Testis (tissue), 2 donors: ENCODE measurements at regions not wholly inside any gene's neighbourhood (a gene's known extent, or its start where the extent isn't known, plus 50 kb on each side); places are given as distances from the start of the nearest gene placed in this dataset.

Source experiments
- DNase-seq: peaks from one replicate; pipeline ENCODE4 v3.0.0-alpha.2; 2019
- H3K27ac ChIP-seq, 2 donors: fragments of 200-600 bp; sonication (generic); one replicate each; pipeline ENCODE4 v1.5.1; 2019
- H3K27me3 ChIP-seq: fragments of 200-600 bp; sonication (generic); one replicate; pipeline ENCODE4 v1.5.1; 2019
- H3K36me3 ChIP-seq: fragments of 200-600 bp; sonication (generic); one replicate; pipeline ENCODE4 v1.5.1; 2017; ENCODE audit warnings: low read depth; ENCODE audit errors: missing control alignments
- H3K4me1 ChIP-seq: fragments of 200-600 bp; sonication (generic); one replicate; pipeline ENCODE4 v1.5.1; 2019
- H3K4me3 ChIP-seq, 2 donors: fragments of 200-600 bp; sonication (generic); one replicate each; pipeline ENCODE4 v1.5.1; 2017 to 2019
- H3K9me3 ChIP-seq: fragments of 200-600 bp; sonication (generic); one replicate; pipeline ENCODE4 v1.5.1; 2017
- POLR2A ChIP-seq: fragments of 450-650 bp; IDR thresholded peaks from one replicate; pipeline ENCODE4 v1.6.1; 2017; ENCODE audit warnings: antibody characterized with exemption, mild to moderate bottlenecking, moderate library complexity
- WGBS, 2 donors: methylation state at CpG; one replicate each; pipeline ENCODE4 v1.1.5; 2018; 5-methylcytosine and 5-hydroxymethylcytosine counted together
- intact Hi-C: fragments of 100-400 bp; cut with DNase I; formaldehyde crosslinking; loops from one replicate; pipeline ENCODE4 v1.15.1; 2023; ENCODE audit warnings: low total_unique reads
- TF ChIP-seq, protein P1 (sequence below), 3 experiments: fragments of 450-650 bp in 2 of 3; fragments of 200-600 bp in 1 of 3; sonication (generic) in 1 of 3; IDR thresholded peaks; one replicate each; pipeline ENCODE4 v1.5.1; 2016 to 2019; ENCODE audit warnings: antibody characterized with exemption in 3 of 3, mild to moderate bottlenecking in 2 of 3, moderate library complexity in 1 of 3

- Histone ChIP-seq H3K9me3 (no peaks in the 10 kb centered on the region), H3K36me3 (no peaks in the 10 kb centered on the region), H3K4me1 (no peaks in the 10 kb centered on the region), H3K27ac (no peak overlapping the region), H3K27me3 (no peaks in the 10 kb centered on the region), H3K4me3 (no peak overlapping the region)
- 86 to 93% methylated on average over 1 of the region's 1 CpG for WGBS, 2 donors
- TF ChIP-seq, protein P1, sequence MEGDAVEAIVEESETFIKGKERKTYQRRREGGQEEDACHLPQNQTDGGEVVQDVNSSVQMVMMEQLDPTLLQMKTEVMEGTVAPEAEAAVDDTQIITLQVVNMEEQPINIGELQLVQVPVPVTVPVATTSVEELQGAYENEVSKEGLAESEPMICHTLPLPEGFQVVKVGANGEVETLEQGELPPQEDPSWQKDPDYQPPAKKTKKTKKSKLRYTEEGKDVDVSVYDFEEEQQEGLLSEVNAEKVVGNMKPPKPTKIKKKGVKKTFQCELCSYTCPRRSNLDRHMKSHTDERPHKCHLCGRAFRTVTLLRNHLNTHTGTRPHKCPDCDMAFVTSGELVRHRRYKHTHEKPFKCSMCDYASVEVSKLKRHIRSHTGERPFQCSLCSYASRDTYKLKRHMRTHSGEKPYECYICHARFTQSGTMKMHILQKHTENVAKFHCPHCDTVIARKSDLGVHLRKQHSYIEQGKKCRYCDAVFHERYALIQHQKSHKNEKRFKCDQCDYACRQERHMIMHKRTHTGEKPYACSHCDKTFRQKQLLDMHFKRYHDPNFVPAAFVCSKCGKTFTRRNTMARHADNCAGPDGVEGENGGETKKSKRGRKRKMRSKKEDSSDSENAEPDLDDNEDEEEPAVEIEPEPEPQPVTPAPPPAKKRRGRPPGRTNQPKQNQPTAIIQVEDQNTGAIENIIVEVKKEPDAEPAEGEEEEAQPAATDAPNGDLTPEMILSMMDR (IDR thresholded peaks at IDR 0.05), result no peak
- TF ChIP-seq POLR2A, result no peak
- intact Hi-C loops, result no loop called here
- no peak for DNase-seq
These were observed 99.9 kb upstream of the PAX6 start for GRCh38 chr11:31910950-31911576.

DNA sequence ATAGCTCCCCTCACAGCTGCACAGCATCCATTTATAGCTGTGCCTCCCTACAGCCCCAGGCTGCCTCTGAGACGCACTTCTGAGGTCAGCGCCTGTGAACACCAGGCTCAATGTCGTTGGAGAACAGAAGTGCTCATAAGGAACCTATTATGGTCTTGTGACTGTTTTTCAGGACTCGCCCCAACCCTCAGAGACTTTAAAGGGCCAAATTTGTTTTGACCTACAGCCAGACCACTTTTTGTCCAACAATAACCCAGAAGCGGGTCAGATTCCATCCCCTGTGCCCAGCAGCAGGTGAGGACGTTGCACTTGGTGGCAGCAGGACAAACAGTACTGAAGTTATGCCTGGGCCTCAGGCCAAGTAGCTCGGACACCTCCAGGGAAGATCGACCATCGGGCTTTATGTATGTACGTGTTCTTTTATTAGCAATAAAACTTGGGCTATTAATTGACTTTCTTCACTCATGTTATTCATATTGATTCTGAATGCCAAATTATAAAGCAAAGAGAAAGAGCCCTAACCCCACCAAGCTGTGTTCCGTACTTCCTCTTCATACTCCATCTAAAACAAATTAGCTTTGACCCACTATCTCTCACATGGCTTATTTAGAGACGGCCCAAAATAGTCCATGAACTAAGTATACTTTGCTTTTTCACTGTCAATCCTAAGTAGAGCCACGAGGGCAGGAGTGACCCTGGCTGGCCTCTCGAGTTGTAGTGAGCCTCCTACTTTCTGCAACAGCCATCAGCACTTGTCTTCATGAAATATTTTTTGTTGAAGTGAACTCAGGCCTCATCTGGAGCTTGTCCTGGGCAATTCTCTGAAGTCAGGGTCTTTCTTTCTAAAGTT, 92.3 kb upstream of the PAX6 start:
- 70 to 76% methylated on average over 14 of the region's 14 CpGs for WGBS, 2 donors
- no peak for DNase-seq
- intact Hi-C loops, result no loop called here
- Histone ChIP-seq H3K36me3 (no peaks in the 10 kb centered on the region), H3K27me3 (no peaks in the 10 kb centered on the region), H3K4me1 (no peaks in the 10 kb centered on the region), H3K4me3 (no peak overlapping the region), H3K9me3 (no peaks in the 10 kb centered on the region), H3K27ac (no peak overlapping the region)
- TF ChIP-seq, protein P1 (IDR thresholded peaks at IDR 0.05), result no peak
- TF ChIP-seq POLR2A, result no peak

DNA sequence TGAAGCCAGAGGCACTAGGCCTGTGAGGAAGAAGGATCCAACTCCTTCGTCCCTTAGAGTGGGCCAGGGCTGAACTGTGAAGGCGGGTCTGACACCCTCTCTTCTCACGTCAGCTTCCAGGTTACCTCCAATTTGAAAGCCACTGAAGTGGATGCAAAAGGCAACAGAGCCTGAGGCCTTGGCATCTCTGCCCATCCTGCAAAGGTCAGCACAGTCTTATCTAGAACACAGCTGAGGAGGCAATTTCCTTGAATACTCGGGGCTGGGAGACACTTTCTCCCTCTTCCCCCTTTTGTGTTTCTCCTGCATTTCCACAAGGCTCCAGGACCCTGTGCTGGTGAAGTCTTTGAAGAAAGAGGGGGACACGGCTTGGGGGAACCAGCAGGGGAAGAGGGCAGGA, 91.6 kb upstream of the PAX6 start:
- intact Hi-C loops, result no loop called here
- no peaks in the 10 kb centered on the region for H3K9me3 ChIP-seq
- no peak for DNase-seq
- H3K4me3 ChIP-seq, result no peak overlapping the region
- no peak overlapping the region for H3K27ac ChIP-seq
- TF ChIP-seq, protein P1 (IDR thresholded peaks at IDR 0.05), result no peak
- TF ChIP-seq POLR2A, result no peak
- no peaks in the 10 kb centered on the region for H3K4me1 ChIP-seq
- WGBS, 2 donors, result 80 to 84% methylated on average over 5 of the region's 5 CpGs
- no peaks in the 10 kb centered on the region for H3K27me3 ChIP-seq
- no peaks in the 10 kb centered on the region for H3K36me3 ChIP-seq

GRCh38 chr11:31895926-31896325, 84.8 kb upstream of the PAX6 start:
- H3K9me3 ChIP-seq, result no peaks in the 10 kb centered on the region
- TF ChIP-seq POLR2A, result no peak
- TF ChIP-seq, protein P1 (IDR thresholded peaks at IDR 0.05), result no peak
- WGBS, 2 donors, result 73 to 79% methylated on average over 1 of the region's 1 CpG
- no peak overlapping the region for H3K27ac ChIP-seq
- H3K4me3 ChIP-seq, result no peak overlapping the region
- no peak for DNase-seq
- no peaks in the 10 kb centered on the region for H3K36me3 ChIP-seq
- intact Hi-C loops, result no loop called here
- no peaks in the 10 kb centered on the region for H3K4me1 ChIP-seq
- H3K27me3 ChIP-seq, result no peaks in the 10 kb centered on the region
